SK-N-SH treated with all-trans-retinoic acid at 6 μM for 48 hours (cell line): ENCODE measurements at regions not wholly inside any gene's neighbourhood (a gene's known extent, or its start where the extent isn't known, plus 50 kb on each side); places are given as distances from the start of the nearest gene placed in this dataset.
A peak's percentile ranks its signal among the peaks of the same experiment; 100 is the strongest.

Experiments
- ATAC-seq: fragments of 200-7000 bp; cut with Tn5 transposase; 3 replicates; pipeline ENCODE4 v1.9.1; 2020; ENCODE audit warnings: mild to moderate bottlenecking, moderate library complexity
- BACH2 ChIP-seq: fragments of 250-450 bp; sonication (Bioruptor Pico); IDR thresholded peaks from 2 replicates; pipeline ENCODE4 v1.9.0; 2021; ENCODE audit warnings: mild to moderate bottlenecking, borderline replicate concordance
- CREB5 ChIP-seq: fragments of 250-450 bp; sonication (Bioruptor Pico); IDR thresholded peaks from 2 replicates; pipeline ENCODE4 v1.5.1; 2020; ENCODE audit warnings: low read depth, mild to moderate bottlenecking, moderate library complexity
- ESRRG ChIP-seq: fragments of 250-450 bp; sonication (Bioruptor Pico); IDR thresholded peaks from 2 replicates; pipeline ENCODE4 v1.6.1; 2021; ENCODE audit warnings: mild to moderate bottlenecking
- GLIS3 ChIP-seq: fragments of 250-450 bp; sonication (Bioruptor Pico); IDR thresholded peaks from 2 replicates; pipeline ENCODE4 v1.5.0; 2020; ENCODE audit warnings: mild to moderate bottlenecking, moderate library complexity
- OSR1 ChIP-seq: fragments of 250-450 bp; sonication (Bioruptor Pico); IDR thresholded peaks from 2 replicates; pipeline ENCODE4 v1.8.0; 2022; ENCODE audit warnings: moderate library complexity, mild to moderate bottlenecking, inconsistent platforms
- POU6F1 ChIP-seq: fragments of 250-450 bp; sonication (Bioruptor Pico); IDR thresholded peaks from 2 replicates; pipeline ENCODE4 v1.8.0; 2021; ENCODE audit warnings: low read depth, mild to moderate bottlenecking, moderate library complexity, borderline replicate concordance
- PPARA ChIP-seq: fragments of 250-450 bp; sonication (Bioruptor Pico); IDR thresholded peaks from 2 replicates; pipeline ENCODE4 v1.5.0; 2020; ENCODE audit warnings: mild to moderate bottlenecking, borderline replicate concordance
- RARB ChIP-seq: fragments of 250-450 bp; sonication (Bioruptor Pico); IDR thresholded peaks from 2 replicates; pipeline ENCODE4 v1.8.0; 2021; ENCODE audit warnings: mild to moderate bottlenecking, moderate library complexity
- SNAI2 ChIP-seq: fragments of 250-450 bp; sonication (Bioruptor Pico); IDR thresholded peaks from 2 replicates; pipeline ENCODE4 v1.5.0; 2020; ENCODE audit warnings: mild to moderate bottlenecking, moderate library complexity
- TCF4 ChIP-seq: fragments of 250-450 bp; sonication (Bioruptor Pico); IDR thresholded peaks from 2 replicates; pipeline ENCODE4 v1.8.0; 2021; ENCODE audit warnings: mild to moderate bottlenecking, moderate library complexity, borderline replicate concordance
- TOX ChIP-seq: fragments of 250-450 bp; sonication (Bioruptor Pico); IDR thresholded peaks from 2 replicates; pipeline ENCODE4 v1.8.0; 2021; ENCODE audit warnings: mild to moderate bottlenecking, moderate library complexity, borderline replicate concordance
- TSHZ2 ChIP-seq: fragments of 250-450 bp; sonication (Bioruptor Pico); IDR thresholded peaks from 2 replicates; pipeline ENCODE4 v1.5.0; 2020; ENCODE audit warnings: mild to moderate bottlenecking, moderate library complexity
- ZC3H10 ChIP-seq: fragments of 250-450 bp; sonication (Bioruptor Pico); IDR thresholded peaks from 2 replicates; pipeline ENCODE4 v1.5.1; 2021; ENCODE audit warnings: mild to moderate bottlenecking, moderate library complexity
- ZNF70 ChIP-seq: fragments of 450-650 bp; formaldehyde crosslinking; IDR thresholded peaks from 2 replicates; pipeline ENCODE4 v1.5.0; 2020; ENCODE audit warnings: mild to moderate bottlenecking, moderate library complexity
- ZNF8 ChIP-seq: fragments of 450-650 bp; formaldehyde crosslinking; IDR thresholded peaks from 2 replicates; pipeline ENCODE4 v1.5.0; 2020; ENCODE audit warnings: mild to moderate bottlenecking, moderate library complexity
- TF ChIP-seq, protein P1 (sequence below): fragments of 250-450 bp; sonication (Bioruptor Pico); IDR thresholded peaks from 2 replicates; pipeline ENCODE4 v1.5.1; 2021; ENCODE audit warnings: mild to moderate bottlenecking, moderate library complexity

DNA sequence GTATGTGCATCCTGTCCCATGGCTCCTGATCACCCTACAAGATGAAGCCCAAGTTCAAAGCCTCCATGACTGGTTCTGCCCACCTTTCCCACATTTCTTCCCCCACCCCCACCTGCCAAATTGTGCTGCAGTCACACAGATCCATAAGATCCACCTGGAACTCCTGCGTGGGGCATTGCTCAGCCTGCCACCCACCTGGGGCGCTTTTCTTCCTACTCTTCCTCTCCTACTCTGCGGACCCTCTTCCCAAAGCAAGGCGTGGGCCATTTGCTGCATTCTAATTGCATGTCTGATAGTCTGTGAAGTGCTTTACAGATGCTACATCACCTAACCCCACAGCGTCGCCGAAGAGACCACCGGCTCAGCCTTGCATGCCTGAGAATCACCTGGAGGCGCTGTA lies 402.4 kb upstream of the ID2 start (continued):
- TF ChIP-seq, protein P1, sequence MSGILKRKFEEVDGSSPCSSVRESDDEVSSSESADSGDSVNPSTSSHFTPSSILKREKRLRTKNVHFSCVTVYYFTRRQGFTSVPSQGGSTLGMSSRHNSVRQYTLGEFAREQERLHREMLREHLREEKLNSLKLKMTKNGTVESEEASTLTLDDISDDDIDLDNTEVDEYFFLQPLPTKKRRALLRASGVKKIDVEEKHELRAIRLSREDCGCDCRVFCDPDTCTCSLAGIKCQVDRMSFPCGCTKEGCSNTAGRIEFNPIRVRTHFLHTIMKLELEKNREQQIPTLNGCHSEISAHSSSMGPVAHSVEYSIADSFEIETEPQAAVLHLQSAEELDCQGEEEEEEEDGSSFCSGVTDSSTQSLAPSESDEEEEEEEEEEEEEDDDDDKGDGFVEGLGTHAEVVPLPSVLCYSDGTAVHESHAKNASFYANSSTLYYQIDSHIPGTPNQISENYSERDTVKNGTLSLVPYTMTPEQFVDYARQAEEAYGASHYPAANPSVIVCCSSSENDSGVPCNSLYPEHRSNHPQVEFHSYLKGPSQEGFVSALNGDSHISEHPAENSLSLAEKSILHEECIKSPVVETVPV (CRISPR knock-in tag): no peak
- no peak for TF ChIP-seq ZC3H10 (CRISPR knock-in tag)
- TF ChIP-seq POU6F1: no peak

DNA sequence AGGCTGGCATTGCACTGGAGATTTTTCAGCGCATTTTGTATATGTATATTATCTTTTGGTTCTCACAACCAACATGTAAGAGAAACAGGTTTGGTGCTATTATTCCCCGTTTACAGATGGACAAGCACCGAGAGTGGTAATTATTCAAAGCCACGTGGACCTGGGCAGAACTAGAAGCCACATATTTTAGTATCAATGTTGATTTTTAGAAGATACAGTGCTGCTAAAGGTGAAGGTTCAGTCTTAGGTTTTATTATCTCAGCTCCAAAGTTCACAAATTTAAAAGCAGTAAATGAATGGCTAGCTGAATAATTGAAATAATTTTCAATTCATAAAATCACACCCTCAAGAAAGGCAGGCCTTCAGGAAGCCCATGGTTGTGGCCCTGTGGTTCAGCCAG lies 400.6 kb upstream of the ID2 start:
- no peak for ATAC-seq
- TF ChIP-seq RARB (CRISPR knock-in tag) (no peak), OSR1 (no peak), POU6F1 (no peak), CREB5 (CRISPR knock-in tag) (no peak), ZNF70 (CRISPR knock-in tag) (no peak), GLIS3 (CRISPR knock-in tag) (no peak), ZNF8 (CRISPR knock-in tag) (no peak)

GRCh38 chr2:8281950-8282857 lies 399.7 kb upstream of the ID2 start:
- peak; percentile 78 for ATAC-seq
- TF ChIP-seq TSHZ2 (CRISPR knock-in tag) (0 out of 2 replicates have a peak, but pooled peaks have one; percentile 58), TCF4 (CRISPR knock-in tag) (peak; percentile 59), TOX (CRISPR knock-in tag) (no peak), ESRRG (no peak)

GRCh38 chr2:8282858-8283252 lies 399.0 kb upstream of the ID2 start:
- no peak for ATAC-seq
- TF ChIP-seq ZNF8 (CRISPR knock-in tag) (no peak), PPARA (CRISPR knock-in tag) (no peak), CREB5 (CRISPR knock-in tag) (no peak), SNAI2 (no peak), BACH2 (CRISPR knock-in tag) (no peak)
- TF ChIP-seq, all 23 proteins: peak for 0
